GM12865 (cell line): ENCODE measurements at regions not wholly inside any gene's neighbourhood (a gene's known extent, or its start where the extent isn't known, plus 50 kb on each side); places are given as distances from the start of the nearest gene placed in this dataset.

Source experiments
- DNase-seq: peaks from one replicate; pipeline ENCODE4 v3.0.0; 2010; ENCODE audit warnings: low read depth
- H3K4me3 ChIP-seq: 2 replicates; pipeline ENCODE4 v1.5.1; 2011; ENCODE audit warnings: mild to moderate bottlenecking, low read depth, low read length, control low read depth
- CTCF ChIP-seq: IDR thresholded peaks from 2 replicates; pipeline ENCODE4 v1.5.1; 2011; ENCODE audit warnings: low read length, control low read depth, low read depth, inconsistent platforms; ENCODE audit not compliant: insufficient read depth; ENCODE audit errors: missing control alignments

- H3K4me3 ChIP-seq = no peak overlapping the region
- TF ChIP-seq CTCF = no peak
- no peak for DNase-seq
Observed at GRCh38 chr1:82621076-82621475, 820.3 kb downstream of the ADGRL2 start.

- no peak overlapping the region for H3K4me3 ChIP-seq
- no peak for TF ChIP-seq CTCF
- no peak for DNase-seq
Observed at GRCh38 chr1:82614090-82614489, 813.4 kb downstream of the ADGRL2 start.

GRCh38 chr1:82612986-82613385 lies 812.3 kb downstream of the ADGRL2 start:
- TF ChIP-seq CTCF = no peak

GRCh38 chr1:82606546-82606945 lies 805.8 kb downstream of the ADGRL2 start:
- no peak overlapping the region for H3K4me3 ChIP-seq
- DNase-seq = no peak
- no peak for TF ChIP-seq CTCF

More at GRCh38 chr1:82612986-82613385, 812.3 kb downstream of the ADGRL2 start:
- no peak for DNase-seq
- H3K4me3 ChIP-seq = no peak overlapping the region

- TF ChIP-seq CTCF = peak; percentile 31
- peak; percentile 24 for DNase-seq
- H3K4me3 ChIP-seq = no peak overlapping the region
Observed at GRCh38 chr1:82604524-82604923, 803.8 kb downstream of the ADGRL2 start.

GRCh38 chr1:82600314-82600713 lies 799.6 kb downstream of the ADGRL2 start:
- H3K4me3 ChIP-seq = no peak overlapping the region
- TF ChIP-seq CTCF = no peak
- no peak for DNase-seq

- no peak for TF ChIP-seq CTCF
- DNase-seq = no peak
- no peak overlapping the region for H3K4me3 ChIP-seq
Observed at GRCh38 chr1:82598812-82599211, 798.1 kb downstream of the ADGRL2 start.
